Prostate gland (tissue), 2 donors: ENCODE measurements at regions not wholly inside any gene's neighbourhood (a gene's known extent, or its start where the extent isn't known, plus 50 kb on each side); places are given as distances from the start of the nearest gene placed in this dataset.

Experiments used
- POLR2A ChIP-seq: fragments of 450-650 bp; IDR thresholded peaks from one replicate; pipeline ENCODE4 v1.6.1; 2016; ENCODE audit warnings: antibody characterized with exemption, mild to moderate bottlenecking
- TF ChIP-seq, protein P1 (sequence below), 4 experiments: fragments of 200-600 bp in 2 of 4; fragments of 450-650 bp in 2 of 4; sonication (generic) in 2 of 4; IDR thresholded peaks; 1 replicate in 3 of 4; 2 replicates in 1 of 4; pipeline ENCODE4 v1.5.1; 2016 to 2019; ENCODE audit warnings: antibody characterized with exemption in 4 of 4, mild to moderate bottlenecking in 2 of 4, moderate library complexity in 2 of 4

GRCh38 chr13:47087841-47088240 lies 191.0 kb upstream of the HTR2A start:
- TF ChIP-seq, protein P1, sequence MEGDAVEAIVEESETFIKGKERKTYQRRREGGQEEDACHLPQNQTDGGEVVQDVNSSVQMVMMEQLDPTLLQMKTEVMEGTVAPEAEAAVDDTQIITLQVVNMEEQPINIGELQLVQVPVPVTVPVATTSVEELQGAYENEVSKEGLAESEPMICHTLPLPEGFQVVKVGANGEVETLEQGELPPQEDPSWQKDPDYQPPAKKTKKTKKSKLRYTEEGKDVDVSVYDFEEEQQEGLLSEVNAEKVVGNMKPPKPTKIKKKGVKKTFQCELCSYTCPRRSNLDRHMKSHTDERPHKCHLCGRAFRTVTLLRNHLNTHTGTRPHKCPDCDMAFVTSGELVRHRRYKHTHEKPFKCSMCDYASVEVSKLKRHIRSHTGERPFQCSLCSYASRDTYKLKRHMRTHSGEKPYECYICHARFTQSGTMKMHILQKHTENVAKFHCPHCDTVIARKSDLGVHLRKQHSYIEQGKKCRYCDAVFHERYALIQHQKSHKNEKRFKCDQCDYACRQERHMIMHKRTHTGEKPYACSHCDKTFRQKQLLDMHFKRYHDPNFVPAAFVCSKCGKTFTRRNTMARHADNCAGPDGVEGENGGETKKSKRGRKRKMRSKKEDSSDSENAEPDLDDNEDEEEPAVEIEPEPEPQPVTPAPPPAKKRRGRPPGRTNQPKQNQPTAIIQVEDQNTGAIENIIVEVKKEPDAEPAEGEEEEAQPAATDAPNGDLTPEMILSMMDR (IDR thresholded peaks at IDR 0.05) = no peak
- TF ChIP-seq POLR2A = no peak
